Omental fat pad (tissue), 3 donors: ENCODE measurements at regions not wholly inside any gene's neighbourhood (a gene's known extent, or its start where the extent isn't known, plus 50 kb on each side); places are given as distances from the start of the nearest gene placed in this dataset.

ENCODE experiments used
- ATAC-seq: fragments of 150-250 bp; one replicate; pipeline ENCODE4 v1.9.1; 2016; ENCODE audit warnings: mild to moderate bottlenecking, moderate library complexity; ENCODE audit not compliant: low FRiP score
- DNase-seq: peaks from one replicate; pipeline ENCODE4 v3.0.0-alpha.2; 2019; ENCODE audit warnings: low spot score
- TF ChIP-seq, protein P1 (sequence below), 3 donors: fragments of 450-650 bp; IDR thresholded peaks; one replicate each; pipeline ENCODE4 v1.5.1; 2016 to 2017; ENCODE audit warnings: antibody characterized with exemption in 3 of 3, mild to moderate bottlenecking in 3 of 3, moderate library complexity in 2 of 3

DNA sequence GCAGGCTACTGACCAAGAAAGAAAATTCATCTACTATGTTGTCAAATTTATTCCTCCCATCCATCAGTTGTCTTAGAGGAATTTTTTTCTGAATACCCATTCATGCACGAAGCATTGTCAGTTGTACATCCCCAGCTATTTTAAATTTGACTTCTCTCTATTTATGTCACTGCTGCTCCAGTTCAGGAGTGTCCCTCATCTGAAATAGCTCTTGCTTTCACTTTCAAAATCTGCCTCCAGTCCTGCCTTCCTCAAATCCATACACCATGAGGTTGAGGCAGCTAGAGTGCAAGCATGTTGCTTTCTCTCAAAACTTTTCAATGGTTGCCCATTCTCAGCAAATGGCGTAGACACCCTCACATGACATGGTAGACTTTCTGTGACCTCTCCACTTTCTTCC, 335.4 kb upstream of the CDH2 start:
- DNase-seq (no peak), ATAC-seq (no peak)
- TF ChIP-seq, protein P1, sequence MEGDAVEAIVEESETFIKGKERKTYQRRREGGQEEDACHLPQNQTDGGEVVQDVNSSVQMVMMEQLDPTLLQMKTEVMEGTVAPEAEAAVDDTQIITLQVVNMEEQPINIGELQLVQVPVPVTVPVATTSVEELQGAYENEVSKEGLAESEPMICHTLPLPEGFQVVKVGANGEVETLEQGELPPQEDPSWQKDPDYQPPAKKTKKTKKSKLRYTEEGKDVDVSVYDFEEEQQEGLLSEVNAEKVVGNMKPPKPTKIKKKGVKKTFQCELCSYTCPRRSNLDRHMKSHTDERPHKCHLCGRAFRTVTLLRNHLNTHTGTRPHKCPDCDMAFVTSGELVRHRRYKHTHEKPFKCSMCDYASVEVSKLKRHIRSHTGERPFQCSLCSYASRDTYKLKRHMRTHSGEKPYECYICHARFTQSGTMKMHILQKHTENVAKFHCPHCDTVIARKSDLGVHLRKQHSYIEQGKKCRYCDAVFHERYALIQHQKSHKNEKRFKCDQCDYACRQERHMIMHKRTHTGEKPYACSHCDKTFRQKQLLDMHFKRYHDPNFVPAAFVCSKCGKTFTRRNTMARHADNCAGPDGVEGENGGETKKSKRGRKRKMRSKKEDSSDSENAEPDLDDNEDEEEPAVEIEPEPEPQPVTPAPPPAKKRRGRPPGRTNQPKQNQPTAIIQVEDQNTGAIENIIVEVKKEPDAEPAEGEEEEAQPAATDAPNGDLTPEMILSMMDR (IDR thresholded peaks at IDR 0.05) = no peak

DNA sequence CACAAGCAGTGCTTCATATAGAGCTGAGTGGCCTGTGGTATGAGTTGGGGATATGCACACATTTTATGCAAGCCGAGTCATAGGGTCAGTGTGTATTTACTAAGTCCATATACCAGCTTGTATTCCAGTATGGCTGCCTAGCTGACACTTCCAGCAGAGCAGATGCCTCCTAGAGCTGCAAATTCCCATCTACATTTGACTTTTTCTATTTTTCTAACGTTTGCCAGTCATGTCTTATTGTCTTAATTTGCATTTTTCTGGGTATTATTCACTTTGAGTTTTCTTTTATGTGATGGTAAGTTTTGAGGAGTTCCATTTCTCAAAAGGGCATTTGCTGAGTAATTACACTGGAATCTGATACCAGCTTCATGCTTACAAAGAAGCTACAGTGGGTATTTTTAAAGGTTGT, 334.5 kb upstream of the CDH2 start:
- no peak for ATAC-seq
- TF ChIP-seq, protein P1 (IDR thresholded peaks at IDR 0.05) = no peak
- DNase-seq = no peak

DNA sequence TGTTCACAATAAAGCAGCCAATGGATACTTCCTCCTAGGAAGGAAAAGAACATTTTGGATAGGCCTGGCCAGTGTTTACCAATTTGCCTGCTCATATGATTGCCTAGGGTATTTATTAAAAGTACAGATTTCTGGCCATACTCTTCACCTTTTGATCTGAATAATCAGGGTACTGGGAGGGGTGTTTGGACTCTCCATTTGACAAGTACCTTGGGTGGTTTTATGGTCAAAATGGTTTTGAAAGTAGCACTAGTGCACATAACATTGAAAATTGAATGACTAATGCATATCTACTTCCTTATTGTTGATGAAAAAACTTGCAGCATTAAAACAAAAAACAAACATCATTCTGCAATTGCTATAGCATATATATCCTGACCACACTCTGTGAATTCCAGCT, 333.3 kb upstream of the CDH2 start:
- ATAC-seq (no peak), DNase-seq (no peak)
- TF ChIP-seq, protein P1 (IDR thresholded peaks at IDR 0.05) = no peak

DNA sequence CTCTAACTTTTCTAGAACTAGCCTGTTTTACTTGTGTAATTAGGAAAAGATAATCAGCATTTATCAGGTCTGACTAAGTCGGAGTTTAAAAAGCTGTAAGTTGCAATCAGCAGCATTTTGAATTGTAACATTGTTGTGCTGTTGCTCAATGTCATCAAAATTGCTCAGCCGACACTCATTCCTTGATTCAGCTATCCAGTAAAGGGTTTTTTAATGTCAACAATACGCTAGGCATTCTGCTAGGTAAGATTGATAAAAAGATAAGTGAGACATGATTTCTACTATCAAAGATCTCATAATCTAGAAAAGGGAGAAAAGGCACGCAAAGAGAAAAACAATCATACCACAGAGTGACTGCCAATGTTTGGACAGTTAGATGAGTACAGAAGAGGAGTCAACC, 327.1 kb upstream of the CDH2 start:
- no peak for ATAC-seq
- TF ChIP-seq, protein P1 (IDR thresholded peaks at IDR 0.05) = no peak
- no peak for DNase-seq

DNA sequence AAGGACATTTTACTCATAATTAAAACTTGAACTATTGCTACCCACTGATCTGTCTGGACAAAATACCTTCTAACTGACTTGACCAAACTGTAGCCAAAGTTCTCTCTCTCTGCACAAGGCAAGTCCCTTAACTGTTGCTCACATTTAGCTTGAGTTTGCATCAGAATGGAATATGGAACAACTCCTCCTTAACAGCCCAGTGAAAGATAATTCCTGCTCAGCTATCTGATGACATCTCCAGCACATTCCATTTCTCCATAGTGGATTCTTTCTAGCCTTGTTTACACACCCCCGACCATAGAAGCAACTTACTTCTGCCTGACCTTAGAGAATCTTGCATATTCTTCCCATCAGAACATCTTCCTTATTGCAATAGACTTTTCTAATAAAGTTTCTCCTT, 317.2 kb upstream of the CDH2 start:
- TF ChIP-seq, protein P1 (IDR thresholded peaks at IDR 0.05) = no peak
- DNase-seq (no peak), ATAC-seq (no peak)

DNA sequence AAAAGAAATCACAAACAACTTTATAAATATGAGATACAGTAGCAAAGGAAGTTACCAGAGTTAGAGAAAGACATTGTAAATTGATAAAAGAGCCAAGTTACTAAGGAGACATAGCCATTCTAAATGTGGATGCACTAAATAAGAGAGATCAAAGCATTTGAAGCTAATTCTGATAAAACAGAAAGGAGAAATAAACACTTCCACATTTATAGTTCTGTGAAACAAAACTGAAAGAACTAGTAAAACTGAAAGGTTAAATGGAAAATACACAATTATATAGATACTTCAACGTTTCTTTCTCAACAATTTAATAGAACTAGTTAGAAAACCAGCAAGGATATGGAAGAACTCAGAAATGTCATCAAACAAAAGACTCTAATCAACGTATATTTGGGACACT, 309.0 kb upstream of the CDH2 start:
- DNase-seq (no peak), ATAC-seq (no peak)
- TF ChIP-seq, protein P1 (IDR thresholded peaks at IDR 0.05) = no peak

DNA sequence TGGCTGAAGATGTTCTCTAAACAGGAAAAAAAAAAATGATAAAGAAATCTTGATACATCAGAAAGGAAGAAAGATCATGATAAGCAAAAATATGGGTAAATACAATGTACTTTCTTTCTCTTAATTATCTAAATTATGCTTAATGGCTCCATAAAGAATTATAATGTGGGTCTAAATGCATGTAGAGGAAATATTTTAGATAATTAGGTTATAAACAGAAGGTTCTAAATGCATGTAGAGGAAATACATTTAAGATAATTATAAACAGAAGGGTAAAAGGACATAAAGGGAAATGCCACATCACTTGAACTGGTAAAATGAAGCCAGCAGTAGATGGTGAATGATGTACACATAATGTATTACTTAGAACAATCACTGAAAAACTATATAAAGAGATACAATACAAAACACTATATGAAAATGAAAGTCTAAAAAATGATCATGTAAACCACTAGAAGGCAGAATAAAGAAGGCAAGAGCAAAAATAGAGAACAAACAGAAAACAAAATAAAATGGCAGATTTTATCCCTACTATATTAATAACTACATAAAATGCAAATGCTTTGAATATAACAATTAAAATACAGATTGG, 308.4 kb upstream of the CDH2 start:
- DNase-seq = no peak
- ATAC-seq = no peak
- TF ChIP-seq, protein P1 (IDR thresholded peaks at IDR 0.05) = no peak
